Fibroblast of peridontal ligament (primary cell): ENCODE measurements at regions not wholly inside any gene's neighbourhood (a gene's known extent, or its start where the extent isn't known, plus 50 kb on each side); places are given as distances from the start of the nearest gene placed in this dataset.
"Not testable (repeated sequence)": the region's sequence is repeated elsewhere in the genome, so short reads cannot be mapped to it uniquely, and the experiment has no call there.

Source experiments
- DNase-seq: peaks from one replicate; pipeline ENCODE4 v3.0.0-alpha.2; 2010; ENCODE audit errors: extremely low read depth

DNA sequence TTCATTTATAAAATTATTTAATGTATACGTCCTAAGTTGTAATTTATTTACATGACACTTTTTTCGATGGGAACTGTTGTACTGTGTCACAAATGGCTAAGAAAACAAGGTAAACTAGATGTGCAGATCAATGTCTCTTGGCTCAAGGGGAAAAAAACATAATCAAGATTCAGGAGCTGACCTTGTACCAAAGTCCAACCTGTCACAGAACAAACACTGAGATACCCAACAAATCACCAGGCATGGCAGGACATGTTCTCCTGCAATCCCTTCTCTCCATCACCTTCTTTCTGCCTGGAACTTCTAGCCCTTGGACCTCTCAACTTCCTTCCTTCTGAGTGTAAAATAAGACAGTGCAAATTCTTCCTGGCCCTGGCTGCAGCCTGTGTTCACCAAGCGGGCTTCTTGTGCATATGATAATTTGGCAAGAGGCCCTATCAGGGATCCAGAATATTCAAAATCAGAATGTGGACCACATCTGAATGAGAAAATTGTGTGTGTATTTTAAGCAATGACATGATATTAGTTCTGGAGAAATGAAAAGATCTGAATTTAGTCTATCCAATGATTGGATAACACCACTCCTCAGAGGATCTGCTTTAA, 445.9 kb downstream of the ZNF536 start:
- DNase-seq, result no peak

DNA sequence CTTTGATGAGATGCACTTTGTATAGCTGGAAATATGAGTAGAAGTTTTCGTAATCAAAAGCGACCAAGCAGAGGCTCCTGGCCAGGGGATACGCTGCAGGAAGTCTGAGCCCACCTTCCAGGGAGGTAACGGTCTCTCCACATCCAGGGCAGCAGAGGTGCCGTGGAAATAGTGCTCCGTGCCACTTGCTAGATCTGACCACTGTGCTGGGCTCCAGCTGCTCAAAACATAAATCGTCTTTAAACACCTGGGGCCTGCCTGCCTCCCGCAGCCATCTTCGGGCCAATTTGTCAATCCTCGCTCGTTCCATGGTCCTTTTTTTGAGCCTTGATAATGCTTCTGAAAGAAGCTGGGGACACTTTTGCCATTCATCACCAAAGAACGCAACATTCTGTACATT, 445.0 kb downstream of the ZNF536 start:
- DNase-seq, result no peak

DNA sequence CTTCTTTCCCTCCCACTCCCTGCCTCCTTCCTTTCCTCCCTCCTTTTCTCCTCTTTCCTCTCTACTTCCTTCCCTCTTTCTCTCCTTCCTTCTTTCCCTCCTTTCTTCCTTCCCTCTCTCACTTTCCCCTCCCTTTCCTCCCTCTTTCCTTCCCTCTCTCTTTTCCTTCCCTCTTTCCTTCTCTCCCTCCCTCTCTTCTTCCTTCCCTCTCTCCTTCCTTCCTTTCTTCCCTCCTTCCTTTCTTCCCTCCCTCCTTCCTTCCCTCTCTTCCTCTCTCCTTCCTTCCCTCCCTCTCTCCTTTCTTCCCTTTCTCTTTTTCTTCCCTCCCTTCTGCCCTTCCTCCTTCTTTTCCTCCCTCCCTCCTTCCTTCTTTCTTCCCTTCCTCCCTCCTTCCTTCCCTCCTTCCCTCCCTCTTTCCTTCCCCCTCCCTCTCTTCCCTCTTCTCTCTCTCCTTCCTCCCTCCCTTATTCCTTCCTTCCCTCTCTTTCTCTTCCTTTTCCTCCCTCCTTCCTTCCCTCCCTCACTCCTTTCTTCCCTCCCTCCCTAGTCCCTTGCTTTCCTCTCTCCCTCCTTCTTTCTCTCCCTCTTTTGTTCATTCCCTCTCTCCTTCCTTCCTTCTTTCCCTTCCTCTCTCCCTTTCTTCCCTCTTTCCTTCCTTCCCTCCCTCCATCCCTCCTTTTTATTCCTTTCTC, 443.9 kb downstream of the ZNF536 start:
- no peak for DNase-seq

DNA sequence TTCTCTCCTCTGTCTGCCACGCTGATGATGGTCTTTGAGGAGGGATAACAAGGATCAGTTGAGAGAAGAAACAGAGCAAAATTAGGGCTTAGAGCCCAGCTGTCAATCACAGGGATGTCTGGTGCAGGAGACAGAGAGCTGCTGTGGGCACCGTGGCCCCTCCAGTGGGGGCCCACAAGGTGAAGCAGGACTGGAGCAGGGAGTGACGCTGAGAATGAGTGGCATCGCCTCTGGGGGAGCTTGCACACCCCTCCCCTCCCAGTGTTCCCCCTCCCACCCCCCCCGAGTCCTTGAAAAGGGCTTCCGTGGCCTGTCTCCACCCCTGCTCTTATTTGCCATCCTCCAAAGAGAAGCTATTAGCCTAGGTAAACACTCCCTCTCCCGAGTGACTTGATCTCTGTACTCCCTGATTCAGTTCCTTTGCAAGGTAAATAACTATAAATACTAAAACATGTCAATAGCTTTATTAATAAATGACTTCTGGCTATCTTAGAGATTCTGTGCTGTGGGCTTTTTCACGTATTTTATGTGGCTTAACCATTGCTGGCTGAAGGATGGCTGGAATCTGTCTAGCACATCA, 440.0 kb downstream of the ZNF536 start:
- DNase-seq, result no peak

DNA sequence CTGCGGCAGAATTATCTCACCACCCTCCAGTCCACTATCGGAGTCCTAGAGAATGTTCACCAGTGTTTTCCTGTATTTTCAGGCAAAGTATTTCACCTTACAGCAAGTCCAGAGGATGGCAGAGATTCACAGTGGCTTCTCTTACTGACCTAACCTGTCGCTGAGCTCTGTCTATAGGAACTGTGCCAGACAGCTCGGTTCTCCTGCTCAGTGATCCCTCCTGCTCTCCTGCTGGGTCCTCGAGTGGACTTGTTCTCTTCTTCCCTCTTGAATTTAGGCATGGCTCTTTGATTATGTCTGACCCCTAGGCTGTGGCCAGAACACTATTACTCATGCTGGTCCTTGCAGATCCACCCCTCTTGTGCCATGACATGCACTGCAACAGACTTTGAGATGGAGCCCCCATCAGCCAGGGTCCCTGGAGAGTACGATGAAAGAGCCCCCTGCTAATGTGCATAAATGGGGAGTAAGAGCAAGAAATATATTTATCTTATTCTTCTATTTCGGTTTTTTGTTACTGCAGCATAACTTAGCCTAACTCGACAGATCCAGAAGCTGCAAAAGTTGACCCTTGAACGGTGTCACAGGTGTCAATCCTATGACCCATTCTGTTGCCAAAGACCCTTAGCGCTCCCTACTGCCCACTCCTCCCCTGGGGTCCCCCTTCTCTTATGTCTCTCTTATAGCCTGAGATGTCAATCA, 439.4 kb downstream of the ZNF536 start:
- DNase-seq, result no peak

DNA sequence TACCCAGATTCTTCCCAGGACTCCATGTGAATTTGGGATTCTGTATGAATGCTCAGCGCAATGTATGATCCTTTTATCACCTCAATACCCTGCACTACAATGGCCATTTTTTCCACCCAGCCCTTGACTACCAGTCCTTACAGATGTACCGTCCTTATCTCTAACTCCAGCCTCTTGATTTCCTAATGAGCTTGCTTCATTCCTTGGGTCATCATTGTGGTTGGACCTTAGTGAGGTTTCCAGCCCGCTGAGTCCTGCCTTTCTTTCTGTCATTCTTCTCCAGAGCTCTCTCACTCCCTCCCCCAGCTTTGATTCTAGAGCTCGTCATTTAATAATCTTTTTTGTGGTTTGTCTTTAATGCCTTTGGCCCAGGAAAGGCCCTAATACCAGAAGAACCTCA, 438.5 kb downstream of the ZNF536 start:
- no peak for DNase-seq

DNA sequence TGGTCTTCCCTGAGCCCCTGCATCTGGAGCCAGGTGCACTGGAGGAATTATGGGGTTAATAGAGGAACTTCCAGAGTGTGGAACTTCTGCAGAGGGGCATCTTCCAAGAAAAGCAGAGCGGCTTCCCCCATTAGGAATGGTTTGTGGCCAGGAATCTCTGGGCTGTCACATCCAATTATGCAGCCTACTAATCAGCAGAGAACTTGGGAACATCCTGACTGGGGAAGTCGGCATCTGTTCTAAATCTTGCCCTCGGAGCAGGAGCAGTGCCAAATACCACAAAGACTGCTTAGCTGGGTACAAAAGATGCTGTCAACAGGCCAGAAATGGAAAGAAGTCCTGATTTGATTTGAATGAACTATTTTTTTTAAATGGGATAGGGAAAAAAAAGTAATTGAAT, 435.1 kb downstream of the ZNF536 start:
- DNase-seq, result no peak

DNA sequence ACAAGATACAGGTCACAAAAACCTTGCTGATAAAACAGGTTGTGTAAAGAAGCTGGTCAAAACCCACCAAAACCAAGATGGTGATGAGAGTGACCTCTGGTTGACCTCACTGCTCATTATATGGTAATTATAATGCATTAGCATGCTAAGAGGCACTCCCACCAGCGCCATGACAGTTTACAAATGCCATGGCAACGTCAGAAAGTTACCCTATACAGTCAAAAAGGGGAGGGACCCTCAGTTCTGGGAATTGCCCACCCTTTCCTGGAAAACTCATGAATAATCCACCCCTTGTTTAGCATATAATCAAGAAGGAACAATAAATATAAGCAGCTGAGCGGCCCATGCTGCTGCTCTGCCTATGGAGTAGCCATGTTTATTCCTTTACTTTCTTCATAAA, 434.1 kb downstream of the ZNF536 start:
- DNase-seq, result no peak

DNA sequence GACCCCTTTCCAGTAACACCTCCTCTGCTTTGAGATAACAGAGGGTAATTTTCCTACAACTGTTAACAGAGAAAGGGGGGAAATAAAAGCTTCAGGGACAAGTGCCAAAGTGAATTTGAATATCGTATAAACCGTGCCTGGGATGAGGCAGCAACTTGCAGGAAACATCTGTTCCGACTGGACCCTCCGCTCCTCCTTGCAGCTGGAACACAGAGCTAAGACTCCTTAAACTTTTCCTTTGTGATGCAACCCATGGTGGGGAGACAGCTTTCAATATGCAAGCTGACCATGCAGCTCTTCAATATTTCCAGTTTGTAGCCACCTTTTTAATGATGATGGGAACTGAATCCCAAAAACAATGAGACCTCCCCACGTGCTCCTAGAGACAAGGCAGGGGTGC, 432.6 kb downstream of the ZNF536 start:
- DNase-seq, result no peak

DNA sequence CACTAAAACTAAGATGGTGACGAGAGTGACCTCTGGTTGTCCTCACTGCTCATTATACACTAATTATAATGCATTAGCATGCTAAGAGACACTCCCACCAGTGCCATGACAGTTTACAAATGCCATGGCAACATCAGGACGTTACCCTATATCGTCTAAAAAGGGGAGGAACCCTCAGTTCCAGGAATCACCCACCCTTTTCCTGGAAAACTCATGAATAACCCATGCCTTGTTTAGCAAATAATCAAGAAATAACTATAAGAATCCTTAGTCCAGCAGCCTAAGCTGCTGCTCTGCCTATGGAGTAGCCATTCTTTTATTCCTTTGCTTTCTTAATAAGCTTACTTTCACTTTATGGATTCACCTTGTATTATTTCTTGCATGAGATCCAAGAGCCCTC, 432.1 kb downstream of the ZNF536 start:
- DNase-seq, result not testable (repeated sequence)

DNA sequence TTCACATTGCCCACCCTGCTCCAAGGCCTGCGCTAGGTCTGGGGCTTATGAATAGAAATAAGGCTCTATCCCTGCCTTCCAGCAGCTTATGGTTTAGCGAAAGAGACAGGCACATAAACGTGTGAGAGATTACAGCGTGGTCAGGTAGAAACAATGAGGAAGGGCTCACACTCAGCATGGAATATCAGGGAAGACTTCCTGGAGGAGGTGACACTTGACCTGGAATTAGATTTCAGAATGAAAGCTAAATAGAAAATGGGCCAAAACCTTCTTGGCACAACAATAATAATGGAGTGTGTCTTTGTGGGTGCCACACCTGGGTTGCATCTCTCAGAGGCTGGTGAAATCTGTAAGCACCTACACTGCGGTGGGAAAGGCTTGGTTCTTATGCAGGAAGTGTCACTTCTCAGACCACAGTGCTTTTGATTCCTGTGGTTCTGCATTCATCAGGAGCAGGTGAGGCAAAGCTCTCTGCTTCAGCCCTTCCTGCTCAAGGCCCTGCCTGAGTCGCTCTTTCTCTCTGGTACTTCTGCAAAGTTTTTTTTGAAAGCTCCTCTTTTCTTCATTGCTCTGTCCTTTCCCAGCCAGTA, 430.3 kb downstream of the ZNF536 start:
- DNase-seq, result no peak

DNA sequence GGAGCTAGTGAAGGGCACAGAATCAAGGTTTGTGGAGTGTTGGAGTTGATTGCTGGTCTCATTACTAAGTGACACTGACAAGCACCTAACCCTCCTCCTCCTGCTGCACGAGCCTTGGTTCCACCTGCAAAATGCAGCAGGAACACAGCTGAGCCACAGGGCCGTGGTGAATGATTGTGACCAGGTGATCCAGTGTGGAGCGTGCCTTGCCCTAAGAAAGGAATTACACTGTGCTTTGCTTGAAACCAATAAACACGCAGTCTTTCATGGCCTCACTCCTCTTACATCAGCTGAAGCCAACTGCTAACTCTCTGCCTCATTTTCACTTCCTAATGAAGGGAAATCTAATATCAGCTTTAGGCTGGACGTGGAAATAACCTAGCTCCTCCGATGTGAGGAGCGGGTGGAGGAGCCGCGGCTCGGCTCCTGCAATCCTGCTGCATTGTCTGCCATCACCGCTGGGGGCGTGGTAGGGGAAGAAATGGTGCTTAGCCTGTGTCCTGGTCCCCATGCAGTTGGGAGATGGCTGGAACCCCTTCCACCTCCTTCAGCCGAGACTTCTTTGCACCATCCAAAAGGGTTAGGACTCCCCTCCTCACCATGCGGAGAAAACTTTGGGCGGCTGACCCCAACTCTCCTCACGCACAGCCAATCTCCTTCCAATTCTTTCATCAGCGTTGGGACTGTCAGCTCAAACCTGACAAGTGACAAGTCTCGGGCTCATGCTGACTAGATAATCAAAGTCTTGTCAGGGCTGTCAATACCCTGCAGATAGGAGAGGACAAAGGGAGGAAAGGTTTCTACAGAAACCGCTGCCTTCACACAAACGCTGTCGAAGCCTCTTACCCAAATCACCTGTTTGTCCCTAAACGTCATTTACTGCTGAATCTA, 427.9 kb downstream of the ZNF536 start:
- no peak for DNase-seq

DNA sequence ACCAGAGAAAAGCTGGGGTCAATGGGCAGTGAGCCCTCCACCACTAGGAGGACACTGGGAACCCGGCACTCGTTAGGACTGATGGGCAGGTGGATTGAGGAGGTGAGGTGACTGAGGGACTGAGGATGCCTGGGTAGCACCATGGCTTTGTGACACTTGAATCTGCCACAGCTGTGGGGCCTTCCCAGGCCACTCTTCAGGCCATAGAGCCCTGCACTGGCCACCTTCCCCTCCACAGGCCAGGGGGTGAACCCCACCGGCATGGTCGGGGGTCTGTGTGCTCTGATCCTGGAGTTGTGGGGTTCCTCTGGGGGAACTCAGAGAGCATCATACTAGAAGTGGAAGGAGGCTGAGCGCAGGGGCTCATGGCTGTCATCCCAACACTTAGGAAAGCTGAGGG, 423.5 kb downstream of the ZNF536 start:
- DNase-seq, result no peak

DNA sequence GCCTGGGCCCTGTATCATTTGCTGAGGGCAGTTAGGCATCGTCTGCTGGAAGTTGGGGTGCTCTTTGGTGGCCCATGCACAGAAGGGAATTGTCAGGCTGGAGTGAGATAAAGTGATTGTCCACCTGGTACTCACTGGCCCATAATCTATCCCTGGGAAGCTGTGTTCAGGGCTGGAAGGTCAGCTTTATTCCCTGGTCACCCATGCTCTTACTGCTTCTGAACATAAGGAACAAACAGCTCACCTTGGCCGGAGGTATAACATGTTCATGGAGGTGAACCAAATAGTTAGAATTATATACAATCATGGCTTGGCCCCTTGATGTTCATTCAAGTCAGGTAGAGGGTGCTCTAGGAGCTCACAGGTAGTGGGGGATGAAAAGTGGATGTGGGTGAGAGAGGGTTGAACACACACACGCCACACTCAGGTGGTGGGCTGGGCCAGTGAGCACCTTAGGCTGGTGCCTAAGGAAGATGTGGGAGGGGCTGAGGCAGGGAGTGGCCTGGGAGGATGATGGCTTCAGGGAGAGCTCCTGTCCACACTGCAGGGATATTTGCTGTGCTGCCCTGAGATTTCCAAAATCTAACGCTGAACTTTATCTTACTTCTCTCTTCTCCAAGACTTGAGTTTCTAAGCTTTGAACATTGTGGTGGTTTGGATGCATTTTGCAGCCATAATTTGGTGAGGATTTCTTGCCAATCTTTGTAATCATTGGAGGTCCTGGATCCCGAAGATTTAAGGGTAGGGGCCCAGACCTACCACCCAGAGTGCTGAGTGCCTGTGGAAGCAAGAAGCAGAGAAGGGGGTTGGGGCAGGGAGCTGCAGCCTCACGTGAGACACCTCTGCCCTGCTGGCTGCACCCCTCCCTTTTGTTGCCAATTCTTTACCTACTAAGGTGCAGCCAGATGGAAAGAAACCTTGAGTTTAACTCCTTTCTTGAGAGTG, 420.6 kb downstream of the ZNF536 start:
- DNase-seq, result no peak

DNA sequence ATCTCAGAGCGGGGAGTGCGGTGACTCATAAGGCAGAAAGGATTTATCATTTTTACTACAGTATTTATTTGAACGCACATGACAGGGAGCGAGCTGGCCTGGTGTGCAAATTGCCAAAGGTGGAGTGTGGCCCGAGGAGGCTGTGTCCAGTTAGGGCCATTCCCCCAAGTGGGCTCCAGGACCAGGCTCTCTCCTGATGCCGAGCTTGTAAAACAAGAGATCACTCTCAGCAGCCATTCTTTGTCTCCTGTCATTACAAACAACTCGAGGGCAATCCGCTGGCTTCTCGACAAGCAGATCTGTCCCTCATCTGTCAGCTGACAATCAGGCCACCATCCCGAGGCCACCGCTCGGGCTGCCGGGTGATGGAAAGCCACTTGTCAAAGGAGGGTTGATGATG, 418.9 kb downstream of the ZNF536 start:
- DNase-seq, result no peak

DNA sequence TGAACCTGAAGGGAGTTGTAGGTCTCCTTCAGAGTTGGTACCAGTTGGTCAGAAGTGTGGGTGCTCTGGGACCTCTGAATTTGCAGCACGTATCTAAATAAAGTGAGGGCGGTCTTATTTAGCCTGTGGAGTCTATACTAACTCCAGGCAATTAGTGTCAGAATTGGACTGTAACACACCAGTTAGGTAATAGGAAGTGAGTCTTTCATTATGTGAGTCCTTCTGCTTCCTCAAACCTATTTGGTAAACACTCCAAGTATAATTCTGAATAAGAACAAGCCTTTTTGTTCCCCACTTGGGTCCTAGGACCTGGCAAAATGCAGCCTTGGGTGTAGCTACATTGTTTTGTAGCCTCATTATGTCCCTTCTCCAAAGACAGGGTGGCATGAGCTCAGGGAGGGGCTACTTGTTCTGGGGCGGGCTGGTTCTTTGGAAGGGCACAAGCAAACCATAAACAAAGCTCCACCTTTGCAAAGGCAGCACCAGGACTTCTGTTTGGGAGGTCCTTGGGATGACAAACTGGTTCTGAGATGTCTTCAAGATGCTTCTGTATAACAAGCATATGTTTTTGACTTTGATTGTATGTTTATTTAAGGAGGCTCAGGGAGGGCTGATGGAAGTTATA, 418.0 kb downstream of the ZNF536 start:
- DNase-seq, result no peak

DNA sequence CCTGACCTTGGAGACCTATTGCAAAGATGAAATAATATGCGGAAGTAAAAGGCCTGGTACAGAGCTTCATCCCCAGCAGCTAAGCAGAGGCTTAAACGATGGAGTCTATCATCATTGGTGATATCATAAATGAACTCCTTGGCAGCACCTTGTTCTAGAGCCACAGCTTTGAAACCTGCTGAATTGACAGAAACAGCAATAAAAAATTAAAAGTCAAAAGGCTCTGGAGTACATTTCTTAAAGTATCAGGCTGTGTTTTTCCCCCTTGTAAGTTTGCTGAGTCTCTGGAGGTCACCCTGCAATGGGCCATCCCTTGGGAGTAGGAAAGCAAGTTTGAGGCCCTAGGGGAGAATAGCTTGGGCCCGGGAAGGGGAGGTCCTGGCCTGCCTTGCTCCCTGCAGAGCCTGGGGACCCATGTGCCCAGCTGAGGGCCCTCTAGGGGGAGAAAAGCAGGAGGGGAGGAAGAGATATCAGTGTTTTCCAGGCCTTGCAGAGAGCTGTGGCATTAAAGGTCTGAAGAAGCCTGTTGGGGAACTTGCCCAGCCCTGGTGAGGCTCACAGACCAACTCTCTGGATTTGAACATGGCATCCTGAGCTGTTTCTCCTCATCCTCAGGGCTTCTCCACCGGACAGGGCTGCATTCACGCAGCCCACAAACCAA, 416.1 kb downstream of the ZNF536 start:
- DNase-seq, result no peak

DNA sequence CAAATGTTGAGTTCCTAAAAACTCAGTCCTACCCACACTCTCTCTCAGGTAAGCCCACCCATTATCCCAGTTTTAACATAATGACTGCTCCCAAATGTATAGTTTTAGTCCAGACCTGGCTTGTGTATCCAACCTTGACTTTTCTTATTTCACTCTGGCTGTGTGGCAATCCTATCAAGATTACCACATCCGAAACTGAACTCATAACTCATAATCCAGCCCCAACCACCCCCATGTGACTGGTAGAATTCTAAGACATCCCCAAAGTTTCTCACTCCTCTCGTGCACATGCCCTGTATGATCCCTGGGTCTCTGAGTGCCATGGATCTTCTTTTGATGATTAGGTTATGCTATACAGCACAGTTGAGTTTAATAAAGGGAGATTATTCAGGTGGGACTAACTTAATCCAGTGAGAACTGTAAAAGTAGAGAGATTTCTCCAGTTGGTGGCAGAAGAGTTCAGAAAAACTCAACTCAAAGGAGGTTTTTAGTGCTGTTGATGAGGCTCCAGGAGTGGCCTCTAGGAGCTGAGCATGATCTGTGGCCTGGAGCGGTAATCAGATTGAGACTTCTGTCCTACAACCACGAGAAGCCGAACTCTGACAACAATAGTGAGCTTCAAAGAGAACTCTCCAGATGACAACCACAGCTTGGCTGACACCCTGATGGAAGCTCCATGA, 413.4 kb downstream of the ZNF536 start:
- no peak for DNase-seq
